ENCODE measurements at regions not wholly inside any gene's neighbourhood (a gene's known extent, or its start where the extent isn't known, plus 50 kb on each side); places are given as distances from the start of the nearest gene placed in this dataset.
"Not testable (repeated sequence)": the region's sequence is repeated elsewhere in the genome, so short reads cannot be mapped to it uniquely, and the experiment has no call there.

- H3K4me3 ChIP-seq (ENCODE audit: low read length): no peak overlapping the region
- no peak overlapping the region for H2AFZ ChIP-seq (ENCODE audit: low read depth, low read length)
- no peaks in the 10 kb centered on the region for H3K36me3 ChIP-seq (replicated peaks; ENCODE audit: low read depth, low read length)
- no peaks in the 10 kb centered on the region for H3K79me2 ChIP-seq (ENCODE audit: low read length)
- no peak overlapping the region for H3K9ac ChIP-seq (ENCODE audit: low read length)
- H3K4me1 ChIP-seq (ENCODE audit: low read length): peaks cover 8% of the 10 kb centered on the region
- H3K9me3 ChIP-seq (ENCODE audit: insufficient read depth, low read length): no peaks in the 10 kb centered on the region
- no peaks in the 10 kb centered on the region for H4K20me1 ChIP-seq (ENCODE audit: insufficient read depth, low read length)
- no peak overlapping the region for H3K4me2 ChIP-seq (ENCODE audit: low read length)
- no peak overlapping the region for H3K27ac ChIP-seq (ENCODE audit: low read length)
- H3K27me3 ChIP-seq (ENCODE audit: low read depth, low read length): no peaks in the 10 kb centered on the region
- no peak for TF ChIP-seq EZH2phosphoT487 (IDR thresholded peaks at IDR 0.05; ENCODE audit: low read depth)
- peak; percentile 59 for TF ChIP-seq CTCF (IDR thresholded peaks at IDR 0.05; ENCODE audit: low read depth, low read length)
These were observed 921.9 kb upstream of the DIAPH2 start for GRCh38 chrX:95762716-95763115.

DNA sequence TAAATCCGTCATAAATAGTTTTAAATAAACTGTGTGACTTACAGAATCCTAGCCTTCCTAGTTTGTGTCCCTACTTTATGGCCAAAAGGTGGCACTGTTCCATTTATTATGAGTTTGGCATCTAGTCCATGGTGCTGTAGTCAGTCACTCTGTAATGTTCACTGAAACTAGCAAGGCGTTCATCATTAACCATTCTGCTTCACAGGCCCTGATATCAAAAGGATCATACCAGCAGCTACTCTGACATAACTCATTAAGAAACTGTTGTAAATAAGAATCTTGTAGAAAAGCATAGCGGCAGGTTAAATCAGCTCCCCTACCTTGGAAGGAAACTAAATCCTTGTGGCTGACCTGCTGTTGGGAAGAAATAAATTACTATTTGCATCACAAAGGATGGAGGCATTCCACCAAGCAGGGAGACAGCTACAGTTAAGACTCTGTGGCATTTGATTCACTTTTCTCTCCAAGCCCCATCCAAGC, 919.6 kb upstream of the DIAPH2 start:
- no peak for TF ChIP-seq EZH2phosphoT487 (IDR thresholded peaks at IDR 0.05; ENCODE audit: low read depth)
- TF ChIP-seq CTCF (IDR thresholded peaks at IDR 0.05; ENCODE audit: low read depth, low read length): peak; percentile 63

DNA sequence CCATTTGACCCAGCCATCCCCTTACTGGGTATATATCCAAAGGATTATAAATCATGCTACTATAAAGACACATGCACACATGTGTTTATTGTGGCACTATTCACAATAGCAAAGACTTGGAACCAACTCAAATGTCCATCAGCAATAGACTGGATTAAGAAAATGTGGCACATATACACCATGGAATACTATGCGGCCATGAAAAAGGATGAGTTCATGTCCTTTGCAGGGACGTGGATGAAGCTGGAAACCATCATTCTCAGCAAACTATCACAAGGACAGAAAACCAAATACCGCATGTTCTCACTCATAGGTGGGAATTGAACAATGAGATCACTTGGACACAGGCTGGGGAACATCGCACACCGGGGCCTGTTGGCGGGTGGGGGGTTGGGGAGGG, 913.4 kb upstream of the DIAPH2 start:
- not testable (repeated sequence) for H3K4me1 ChIP-seq (ENCODE audit: low read length); H3K27ac ChIP-seq (ENCODE audit: low read length); H3K27me3 ChIP-seq (ENCODE audit: low read depth, low read length); H3K4me2 ChIP-seq (ENCODE audit: low read length); H3K4me3 ChIP-seq (ENCODE audit: low read length); H3K36me3 ChIP-seq (replicated peaks; ENCODE audit: low read depth, low read length); H4K20me1 ChIP-seq (ENCODE audit: insufficient read depth, low read length); H3K9ac ChIP-seq (ENCODE audit: low read length); H3K9me3 ChIP-seq (ENCODE audit: insufficient read depth, low read length); H2AFZ ChIP-seq (ENCODE audit: low read depth, low read length); H3K79me2 ChIP-seq (ENCODE audit: low read length)

More for the DNA sequence above, 919.6 kb upstream of the DIAPH2 start:
- Histone ChIP-seq H2AFZ (ENCODE audit: low read depth, low read length) (no peak overlapping the region), H4K20me1 (ENCODE audit: insufficient read depth, low read length) (no peaks in the 10 kb centered on the region), H3K79me2 (ENCODE audit: low read length) (no peaks in the 10 kb centered on the region), H3K9me3 (ENCODE audit: insufficient read depth, low read length) (no peaks in the 10 kb centered on the region), H3K27me3 (ENCODE audit: low read depth, low read length) (no peaks in the 10 kb centered on the region), H3K4me1 (ENCODE audit: low read length) (peaks cover 7% of the 10 kb centered on the region), H3K27ac (ENCODE audit: low read length) (no peak overlapping the region), H3K4me3 (ENCODE audit: low read length) (no peak overlapping the region), H3K9ac (ENCODE audit: low read length) (no peak overlapping the region), H3K36me3 (replicated peaks; ENCODE audit: low read depth, low read length) (no peaks in the 10 kb centered on the region), H3K4me2 (ENCODE audit: low read length) (no peak overlapping the region)

- H3K4me3 ChIP-seq (ENCODE audit: low read length): no peak overlapping the region
These were observed 892.8 kb upstream of the DIAPH2 start for GRCh38 chrX:95791876-95792275.

More at GRCh38 chrX:95791876-95792275, 892.8 kb upstream of the DIAPH2 start:
- no peaks in the 10 kb centered on the region for H4K20me1 ChIP-seq (ENCODE audit: insufficient read depth, low read length)
- no peaks in the 10 kb centered on the region for H3K9me3 ChIP-seq (ENCODE audit: insufficient read depth, low read length)
- H3K27me3 ChIP-seq (ENCODE audit: low read depth, low read length): no peaks in the 10 kb centered on the region
- H3K4me2 ChIP-seq (ENCODE audit: low read length): no peak overlapping the region
- no peak for TF ChIP-seq CTCF (IDR thresholded peaks at IDR 0.05; ENCODE audit: low read depth, low read length)
- no peak for TF ChIP-seq EZH2phosphoT487 (IDR thresholded peaks at IDR 0.05; ENCODE audit: low read depth)
- H3K79me2 ChIP-seq (ENCODE audit: low read length): no peaks in the 10 kb centered on the region
- no peak overlapping the region for H3K27ac ChIP-seq (ENCODE audit: low read length)
- no peaks in the 10 kb centered on the region for H3K4me1 ChIP-seq (ENCODE audit: low read length)
- no peak overlapping the region for H2AFZ ChIP-seq (ENCODE audit: low read depth, low read length)
- no peak overlapping the region for H3K9ac ChIP-seq (ENCODE audit: low read length)
- H3K36me3 ChIP-seq (replicated peaks; ENCODE audit: low read depth, low read length): no peaks in the 10 kb centered on the region
